GM12874 (cell line): ENCODE measurements at regions not wholly inside any gene's neighbourhood (a gene's known extent, or its start where the extent isn't known, plus 50 kb on each side); places are given as distances from the start of the nearest gene placed in this dataset.

Experiments
- TF ChIP-seq, protein P1 (sequence below): IDR thresholded peaks from 2 replicates; pipeline ENCODE4 v1.5.1; 2011; ENCODE audit warnings: low read depth, mild to moderate bottlenecking, control low read depth, low read length, moderate library complexity; ENCODE audit not compliant: insufficient read depth

DNA sequence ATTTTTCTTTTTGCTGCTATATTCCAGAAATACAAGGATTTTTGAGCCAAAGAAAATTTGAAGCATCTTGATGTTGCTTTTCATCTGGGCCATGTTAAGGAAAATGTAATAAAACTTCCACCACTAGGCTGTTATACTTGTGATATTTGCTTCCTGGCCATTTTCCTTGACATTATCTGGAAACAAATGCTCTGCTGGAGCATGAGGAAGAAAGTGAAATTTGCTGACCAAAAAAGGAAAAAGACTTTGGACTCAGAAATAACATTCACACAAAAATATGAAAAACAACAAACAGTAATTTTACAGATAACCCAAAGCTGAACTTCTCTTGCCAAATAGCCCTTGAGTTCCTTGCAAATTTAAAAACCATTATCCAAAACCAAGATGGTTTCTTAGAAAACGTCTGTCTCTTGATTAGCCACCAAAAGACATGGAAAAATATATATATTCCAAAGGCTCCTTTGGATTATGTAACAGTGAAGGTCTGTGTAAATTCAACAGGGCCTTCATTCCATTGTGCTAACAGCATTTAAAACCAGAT lies 344.5 kb downstream of the LMX1A start:
- TF ChIP-seq, protein P1, sequence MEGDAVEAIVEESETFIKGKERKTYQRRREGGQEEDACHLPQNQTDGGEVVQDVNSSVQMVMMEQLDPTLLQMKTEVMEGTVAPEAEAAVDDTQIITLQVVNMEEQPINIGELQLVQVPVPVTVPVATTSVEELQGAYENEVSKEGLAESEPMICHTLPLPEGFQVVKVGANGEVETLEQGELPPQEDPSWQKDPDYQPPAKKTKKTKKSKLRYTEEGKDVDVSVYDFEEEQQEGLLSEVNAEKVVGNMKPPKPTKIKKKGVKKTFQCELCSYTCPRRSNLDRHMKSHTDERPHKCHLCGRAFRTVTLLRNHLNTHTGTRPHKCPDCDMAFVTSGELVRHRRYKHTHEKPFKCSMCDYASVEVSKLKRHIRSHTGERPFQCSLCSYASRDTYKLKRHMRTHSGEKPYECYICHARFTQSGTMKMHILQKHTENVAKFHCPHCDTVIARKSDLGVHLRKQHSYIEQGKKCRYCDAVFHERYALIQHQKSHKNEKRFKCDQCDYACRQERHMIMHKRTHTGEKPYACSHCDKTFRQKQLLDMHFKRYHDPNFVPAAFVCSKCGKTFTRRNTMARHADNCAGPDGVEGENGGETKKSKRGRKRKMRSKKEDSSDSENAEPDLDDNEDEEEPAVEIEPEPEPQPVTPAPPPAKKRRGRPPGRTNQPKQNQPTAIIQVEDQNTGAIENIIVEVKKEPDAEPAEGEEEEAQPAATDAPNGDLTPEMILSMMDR, result no peak

DNA sequence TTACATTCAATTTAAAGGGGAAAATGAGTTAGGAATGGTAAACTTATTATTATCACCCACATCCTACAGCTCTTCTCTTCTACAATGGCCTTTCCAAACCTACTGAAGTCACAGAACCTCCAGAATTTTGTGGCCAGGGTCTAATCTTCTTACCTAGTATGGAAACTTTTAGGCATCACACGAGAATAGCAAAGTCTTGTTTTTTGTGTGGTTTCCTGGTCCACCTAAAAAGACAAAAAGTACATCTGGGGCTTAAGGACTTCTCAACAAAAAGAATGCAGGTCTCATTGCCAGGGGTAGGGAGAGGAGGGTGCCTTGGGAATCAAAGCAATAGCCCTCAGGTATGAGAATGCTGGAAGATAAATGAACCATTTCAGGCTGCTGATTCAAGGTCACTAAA lies 345.3 kb downstream of the LMX1A start:
- TF ChIP-seq, protein P1, result no peak

DNA sequence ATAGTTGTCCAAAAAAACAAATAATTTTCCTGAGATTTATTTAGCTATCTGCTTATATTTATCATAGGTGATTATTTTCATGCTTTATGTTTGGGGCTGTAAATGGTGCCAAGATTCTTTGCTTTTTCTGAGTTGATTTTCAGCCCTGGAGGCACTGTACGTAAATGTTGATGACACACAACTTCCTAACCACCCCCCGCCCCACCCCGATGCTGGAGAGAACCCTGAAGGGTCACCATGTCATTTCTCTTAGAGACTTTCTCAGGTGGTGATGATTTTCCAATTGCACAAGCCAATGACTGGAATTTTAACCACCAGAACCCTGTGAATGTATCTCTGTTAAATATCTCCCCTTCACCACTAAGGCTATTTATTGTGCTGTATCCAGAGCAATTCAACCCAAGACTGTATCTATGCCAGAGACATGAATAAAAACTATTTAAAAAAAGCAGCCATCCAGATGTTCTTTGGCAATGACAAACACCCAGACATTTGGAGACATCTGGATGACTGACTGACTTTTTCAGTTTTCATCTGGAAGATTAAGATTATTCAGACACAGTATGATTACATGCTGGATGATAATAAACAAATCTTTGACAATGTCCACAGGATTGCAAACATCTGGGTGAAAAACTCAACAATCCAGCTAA lies 346.0 kb downstream of the LMX1A start:
- TF ChIP-seq, protein P1, result no peak

DNA sequence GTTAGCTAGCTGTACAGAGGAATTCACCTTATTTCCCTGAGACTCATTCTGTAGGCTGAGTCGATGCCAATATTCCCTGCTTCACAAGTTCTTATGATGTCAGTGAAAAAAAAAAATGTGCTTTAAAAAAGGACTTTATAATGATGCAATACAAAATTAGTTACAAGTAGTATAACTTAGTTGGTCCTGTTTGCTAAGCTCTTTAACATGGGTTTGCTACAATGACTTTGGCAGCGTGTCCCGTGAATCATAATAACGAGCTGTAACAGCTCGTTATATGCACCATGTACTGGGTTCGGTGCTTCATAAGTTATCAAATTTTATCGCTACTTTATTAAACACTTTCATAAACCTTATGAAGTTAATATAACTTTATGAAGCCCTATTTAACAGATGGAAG lies 349.7 kb downstream of the LMX1A start:
- TF ChIP-seq, protein P1, result no peak

DNA sequence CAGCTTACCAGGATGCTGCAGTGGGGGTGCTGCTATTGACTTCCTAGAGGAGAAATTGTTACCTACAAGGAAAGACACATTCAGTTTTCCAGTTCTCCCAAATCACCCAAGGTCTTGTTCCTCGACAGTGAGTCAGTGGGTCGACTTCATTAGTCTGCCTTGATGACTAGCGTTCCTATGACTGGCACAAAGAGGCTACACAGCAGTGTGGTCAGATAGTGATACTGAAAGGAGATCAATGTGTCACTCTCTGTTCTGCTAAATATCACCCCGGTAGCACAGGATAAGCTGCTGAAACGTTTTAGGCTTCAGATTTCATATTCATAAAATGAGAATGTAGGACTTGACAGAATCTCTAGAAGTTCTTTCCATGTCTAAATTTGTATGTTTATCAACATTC lies 357.4 kb downstream of the LMX1A start:
- TF ChIP-seq, protein P1, result no peak

DNA sequence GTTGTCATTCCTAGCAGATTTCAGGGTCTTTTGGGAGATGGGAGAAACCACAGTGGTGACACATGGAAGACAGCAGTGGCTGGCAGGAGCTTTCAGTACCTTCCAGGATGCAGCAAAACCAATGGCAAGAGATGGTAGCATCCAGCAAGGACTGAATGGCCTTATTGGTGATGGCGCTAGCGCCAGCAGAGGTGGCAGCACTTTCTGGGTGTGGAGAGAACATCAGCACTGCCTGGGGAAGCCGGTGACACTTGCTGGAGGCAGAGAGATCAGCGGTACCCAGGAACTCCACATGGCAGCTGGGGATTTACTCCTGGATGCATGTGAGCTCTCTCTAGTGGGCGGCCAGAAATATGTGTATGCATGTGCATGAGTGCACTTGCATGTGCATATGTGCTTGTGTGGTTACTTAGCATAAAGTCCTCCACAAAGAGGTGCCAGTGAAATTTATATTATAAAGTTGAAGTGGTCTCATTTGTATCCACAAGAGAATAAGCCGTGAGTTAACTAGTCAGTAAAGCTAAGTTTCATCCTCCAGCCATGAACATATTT lies 364.7 kb downstream of the LMX1A start:
- TF ChIP-seq, protein P1, result no peak

DNA sequence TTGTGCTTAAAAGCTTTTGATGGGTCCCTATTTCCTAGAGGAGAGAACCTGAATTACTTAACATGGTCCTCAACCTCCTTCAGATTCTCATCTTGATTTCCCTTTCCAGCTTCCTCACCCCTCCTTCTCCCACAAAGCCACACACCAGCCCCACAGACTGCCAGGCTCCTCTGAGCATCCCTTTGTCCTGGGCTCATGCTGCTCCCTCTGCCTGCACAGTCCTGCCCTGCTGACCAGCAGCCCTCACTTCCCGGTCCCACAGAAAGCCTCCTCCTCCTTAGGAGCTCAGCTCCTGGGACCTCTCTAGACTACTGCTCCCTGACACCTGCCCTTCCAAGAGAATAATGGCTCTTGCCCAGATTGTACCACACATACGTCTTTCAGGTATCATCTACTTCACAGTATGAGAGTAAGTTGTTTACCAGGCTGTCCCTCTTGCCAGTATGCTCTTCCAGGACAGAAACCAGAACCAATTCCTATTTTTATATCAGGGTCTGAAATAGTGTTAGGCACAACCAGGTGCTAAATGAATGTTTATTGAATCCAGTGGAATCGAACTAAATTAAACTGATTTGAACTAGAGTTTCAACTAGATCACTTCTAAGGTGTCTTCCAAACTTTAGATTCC lies 373.4 kb downstream of the LMX1A start:
- TF ChIP-seq, protein P1, result no peak
